Astrocyte (in vitro differentiated cells and primary cell): ENCODE measurements at regions not wholly inside any gene's neighbourhood (a gene's known extent, or its start where the extent isn't known, plus 50 kb on each side); places are given as distances from the start of the nearest gene placed in this dataset.

ENCODE experiments used
- DNase-seq: peaks from one replicate; pipeline ENCODE4 v3.0.0-alpha.2; 2010; ENCODE audit warnings: low read depth
- FAIRE-seq: peaks from 2 replicates; lab custom pipeline; 2011; peaks lifted over from hg19 to GRCh38; lab: Jason Lieb, UNC
- H2AFZ ChIP-seq: 2 replicates; pipeline ENCODE4 v1.6.0; 2012; ENCODE audit warnings: low read depth, low read length, inconsistent platforms
- H3K27ac ChIP-seq: 2 replicates; pipeline ENCODE4 v1.5.1; 2011; ENCODE audit warnings: low read depth, low read length, inconsistent platforms
- H3K27me3 ChIP-seq: 2 replicates; pipeline ENCODE4 v1.6.0; 2011; ENCODE audit warnings: low read length, inconsistent platforms; ENCODE audit not compliant: insufficient read depth
- H3K36me3 ChIP-seq: 2 replicates; pipeline ENCODE4 v1.5.1; 2011; ENCODE audit warnings: low read length, inconsistent platforms; ENCODE audit not compliant: insufficient read depth
- H3K4me1 ChIP-seq: 2 replicates; pipeline ENCODE4 v1.5.1; 2011; ENCODE audit warnings: low read length, inconsistent platforms; ENCODE audit not compliant: insufficient read depth
- H3K4me2 ChIP-seq: 2 replicates; pipeline ENCODE4 v1.6.0; 2012; ENCODE audit warnings: low read length, inconsistent platforms
- H3K4me3 ChIP-seq: 2 replicates; pipeline ENCODE4 v1.5.1; 2011; ENCODE audit warnings: low read depth, mild to moderate bottlenecking, low read length, inconsistent platforms; ENCODE audit not compliant: insufficient read depth
- H3K79me2 ChIP-seq: 2 replicates; pipeline ENCODE4 v1.6.0; 2012; ENCODE audit warnings: mild to moderate bottlenecking, low read length, inconsistent platforms; ENCODE audit not compliant: insufficient read depth
- H3K9ac ChIP-seq: 2 replicates; pipeline ENCODE4 v1.6.0; 2012; ENCODE audit warnings: mild to moderate bottlenecking, low read length, inconsistent platforms
- H3K9me3 ChIP-seq: 2 replicates; pipeline ENCODE4 v1.5.1; 2012; ENCODE audit warnings: low read depth, mild to moderate bottlenecking, low read length, inconsistent platforms; ENCODE audit not compliant: insufficient read depth
- H4K20me1 ChIP-seq: 2 replicates; pipeline ENCODE4 v1.6.0; 2012; ENCODE audit warnings: low read length, inconsistent platforms; ENCODE audit not compliant: insufficient read depth
- H3K27ac Mint-ChIP-seq: one replicate; pipeline ENCODE4 v1.8.0; 2021; ENCODE audit warnings: mild to moderate bottlenecking, mixed read lengths; ENCODE audit not compliant: unreplicated experiment
- H3K27me3 Mint-ChIP-seq: one replicate; pipeline ENCODE4 v1.8.0; 2021; ENCODE audit warnings: low read depth, mixed read lengths; ENCODE audit not compliant: unreplicated experiment
- H3K36me3 Mint-ChIP-seq: one replicate; pipeline ENCODE4 v1.8.0; 2021; ENCODE audit warnings: low read depth, mixed read lengths; ENCODE audit not compliant: unreplicated experiment
- H3K4me1 Mint-ChIP-seq: one replicate; pipeline ENCODE4 v1.8.0; 2021; ENCODE audit warnings: low read depth, mixed read lengths; ENCODE audit not compliant: unreplicated experiment
- H3K4me3 Mint-ChIP-seq: one replicate; pipeline ENCODE4 v1.8.0; 2021; ENCODE audit warnings: mild to moderate bottlenecking, moderate library complexity, mixed read lengths; ENCODE audit not compliant: unreplicated experiment
- H3K9me3 Mint-ChIP-seq: one replicate; pipeline ENCODE4 v1.8.0; 2021; ENCODE audit warnings: mild to moderate bottlenecking, mixed read lengths; ENCODE audit not compliant: unreplicated experiment
- EZH2 ChIP-seq: IDR thresholded peaks from 2 replicates; pipeline ENCODE4 v1.6.1; 2012; ENCODE audit warnings: mild to moderate bottlenecking, low read length, inconsistent platforms; ENCODE audit not compliant: insufficient read depth
- TF ChIP-seq, protein P1 (sequence below): IDR thresholded peaks from 2 replicates; pipeline ENCODE4 v1.5.1; 2011; ENCODE audit warnings: low read depth, mild to moderate bottlenecking, inconsistent platforms, low read length, moderate library complexity; ENCODE audit not compliant: insufficient read depth

- H3K36me3 ChIP-seq, result no peaks in the 10 kb centered on the region
- Mint-ChIP-seq H3K27me3 (no peaks in the 10 kb centered on the region), H3K27ac (no peak overlapping the region), H3K4me3 (no peak overlapping the region), H3K36me3 (no peaks in the 10 kb centered on the region), H3K4me1 (no peaks in the 10 kb centered on the region), H3K9me3 (peaks cover 5% of the 10 kb centered on the region)
- H2AFZ ChIP-seq, result no peak overlapping the region
- no peaks in the 10 kb centered on the region for H3K9me3 ChIP-seq
- no peak overlapping the region for H3K4me2 ChIP-seq
- TF ChIP-seq, protein P1, sequence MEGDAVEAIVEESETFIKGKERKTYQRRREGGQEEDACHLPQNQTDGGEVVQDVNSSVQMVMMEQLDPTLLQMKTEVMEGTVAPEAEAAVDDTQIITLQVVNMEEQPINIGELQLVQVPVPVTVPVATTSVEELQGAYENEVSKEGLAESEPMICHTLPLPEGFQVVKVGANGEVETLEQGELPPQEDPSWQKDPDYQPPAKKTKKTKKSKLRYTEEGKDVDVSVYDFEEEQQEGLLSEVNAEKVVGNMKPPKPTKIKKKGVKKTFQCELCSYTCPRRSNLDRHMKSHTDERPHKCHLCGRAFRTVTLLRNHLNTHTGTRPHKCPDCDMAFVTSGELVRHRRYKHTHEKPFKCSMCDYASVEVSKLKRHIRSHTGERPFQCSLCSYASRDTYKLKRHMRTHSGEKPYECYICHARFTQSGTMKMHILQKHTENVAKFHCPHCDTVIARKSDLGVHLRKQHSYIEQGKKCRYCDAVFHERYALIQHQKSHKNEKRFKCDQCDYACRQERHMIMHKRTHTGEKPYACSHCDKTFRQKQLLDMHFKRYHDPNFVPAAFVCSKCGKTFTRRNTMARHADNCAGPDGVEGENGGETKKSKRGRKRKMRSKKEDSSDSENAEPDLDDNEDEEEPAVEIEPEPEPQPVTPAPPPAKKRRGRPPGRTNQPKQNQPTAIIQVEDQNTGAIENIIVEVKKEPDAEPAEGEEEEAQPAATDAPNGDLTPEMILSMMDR, result no peak
- no peak for TF ChIP-seq EZH2
- FAIRE-seq (no peak), DNase-seq (no peak)
- H3K27ac ChIP-seq, result no peak overlapping the region
- no peaks in the 10 kb centered on the region for H3K4me1 ChIP-seq
- no peaks in the 10 kb centered on the region for H3K79me2 ChIP-seq
- H4K20me1 ChIP-seq, result no peaks in the 10 kb centered on the region
- H3K9ac ChIP-seq, result no peak overlapping the region
- H3K27me3 ChIP-seq, result no peaks in the 10 kb centered on the region
- H3K4me3 ChIP-seq, result no peak overlapping the region
Measured at GRCh38 chr16:51812945-51813344, 661.9 kb upstream of the SALL1 start.

- no peaks in the 10 kb centered on the region for H3K36me3 Mint-ChIP-seq
- H3K4me3 ChIP-seq, result no peak overlapping the region
- H3K4me1 ChIP-seq, result no peaks in the 10 kb centered on the region
- H3K4me3 Mint-ChIP-seq, result no peak overlapping the region
- no peaks in the 10 kb centered on the region for H3K9me3 ChIP-seq
- H3K27me3 Mint-ChIP-seq, result peaks cover 2% of the 10 kb centered on the region
- peaks cover 7% of the 10 kb centered on the region for H3K9me3 Mint-ChIP-seq
- no peak overlapping the region for H3K27ac ChIP-seq
- no peak for FAIRE-seq
- no peaks in the 10 kb centered on the region for H3K79me2 ChIP-seq
- H3K4me2 ChIP-seq, result no peak overlapping the region
- DNase-seq, result no peak
- no peak overlapping the region for H2AFZ ChIP-seq
- H3K27ac Mint-ChIP-seq, result no peak overlapping the region
- no peak for TF ChIP-seq EZH2
- TF ChIP-seq, protein P1, result no peak
- no peaks in the 10 kb centered on the region for H4K20me1 ChIP-seq
- no peak overlapping the region for H3K9ac ChIP-seq
- no peaks in the 10 kb centered on the region for H3K4me1 Mint-ChIP-seq
- H3K36me3 ChIP-seq, result no peaks in the 10 kb centered on the region
- no peaks in the 10 kb centered on the region for H3K27me3 ChIP-seq
Measured at GRCh38 chr16:51807551-51807950, 656.5 kb upstream of the SALL1 start.

GRCh38 chr16:51801635-51802034 lies 650.6 kb upstream of the SALL1 start:
- Histone ChIP-seq H3K27me3 (no peaks in the 10 kb centered on the region), H3K4me3 (no peak overlapping the region), H3K4me2 (no peak overlapping the region), H3K9me3 (no peaks in the 10 kb centered on the region), H3K27ac (no peak overlapping the region), H3K4me1 (no peaks in the 10 kb centered on the region), H4K20me1 (no peaks in the 10 kb centered on the region), H3K9ac (no peak overlapping the region), H2AFZ (no peak overlapping the region), H3K36me3 (no peaks in the 10 kb centered on the region), H3K79me2 (no peaks in the 10 kb centered on the region)
- FAIRE-seq (no peak), DNase-seq (no peak)
- Mint-ChIP-seq H3K27ac (no peak overlapping the region), H3K36me3 (no peaks in the 10 kb centered on the region), H3K4me3 (no peak overlapping the region), H3K9me3 (no peaks in the 10 kb centered on the region), H3K4me1 (no peaks in the 10 kb centered on the region), H3K27me3 (peaks cover 2% of the 10 kb centered on the region)
- TF ChIP-seq, protein P1, result no peak
- TF ChIP-seq EZH2, result no peak
